ENCODE measurements at regions not wholly inside any gene's neighbourhood (a gene's known extent, or its start where the extent isn't known, plus 50 kb on each side); places are given as distances from the start of the nearest gene placed in this dataset.

- TF ChIP-seq CREB5 (CRISPR knock-in tag; IDR thresholded peaks at IDR 0.05; ENCODE audit: low read depth), result no peak
- TF ChIP-seq PATZ1 (CRISPR knock-in tag; IDR thresholded peaks at IDR 0.05; ENCODE audit: borderline replicate concordance), result no peak
- TF ChIP-seq ARNTL (CRISPR knock-in tag; IDR thresholded peaks at IDR 0.05; ENCODE audit: borderline replicate concordance, low read depth), result no peak
- no peak for TF ChIP-seq TSHZ2 (CRISPR knock-in tag; IDR thresholded peaks at IDR 0.05)
- no peak for TF ChIP-seq ZFP30 (CRISPR knock-in tag; IDR thresholded peaks at IDR 0.05)
- TF ChIP-seq PPARA (CRISPR knock-in tag; IDR thresholded peaks at IDR 0.05; ENCODE audit: borderline replicate concordance), result no peak
- no peak for TF ChIP-seq POU6F1 (CRISPR knock-in tag; IDR thresholded peaks at IDR 0.05; ENCODE audit: borderline replicate concordance, low read depth)
- no peak for TF ChIP-seq GLIS3 (CRISPR knock-in tag; IDR thresholded peaks at IDR 0.05)
- TF ChIP-seq ESRRG (CRISPR knock-in tag; IDR thresholded peaks at IDR 0.05), result no peak
Observed at GRCh38 chr18:47311585-47311984, 60.1 kb upstream of the SKOR2 start.
